ENCODE measurements at regions not wholly inside any gene's neighbourhood (a gene's known extent, or its start where the extent isn't known, plus 50 kb on each side); places are given as distances from the start of the nearest gene placed in this dataset.

DNA sequence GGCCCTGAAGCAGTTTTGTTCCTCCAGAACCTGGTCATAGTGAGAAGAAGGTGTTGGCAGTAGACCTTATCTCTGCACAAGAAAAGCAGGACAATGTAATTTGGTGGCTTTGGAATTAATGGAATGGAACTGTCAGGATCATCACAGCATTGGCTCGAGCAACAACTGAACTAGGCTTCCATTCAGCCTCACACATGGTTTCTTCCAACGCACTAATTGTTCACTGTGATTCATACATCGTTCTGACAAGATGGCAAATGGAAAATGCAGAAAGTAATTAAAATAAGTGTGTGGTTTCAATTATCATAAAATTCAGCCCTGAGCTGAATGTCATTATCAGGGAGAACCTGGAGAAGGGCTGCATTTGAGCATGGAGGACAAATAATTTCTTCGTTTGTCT is 80.6 kb downstream of the MFSD1 start:
- BruUV-seq (replicated peaks), result no TSS peak
- no peaks in the 10 kb centered on the region for H3K9me2 ChIP-seq (ENCODE audit: insufficient read depth)
- no peaks in the 10 kb centered on the region for H3K4me1 ChIP-seq (ENCODE audit: control insufficient read depth in 1 of 2, insufficient read depth in 2 of 2, low read length in 2 of 2)
- H3K9me3 ChIP-seq (ENCODE audit: control insufficient read depth in 1 of 2, insufficient read depth in 1 of 2, low read depth in 1 of 2, low read length in 2 of 2), result no peaks in the 10 kb centered on the region
- no peak for ATAC-seq
- CTCF ChIA-PET, result no interaction called here
- H4K20me1 ChIP-seq (ENCODE audit: insufficient read depth), result no peaks in the 10 kb centered on the region
- POLR2A ChIA-PET, result no interaction called here
- no peak overlapping the region for H3K27ac ChIP-seq (ENCODE audit: low read depth, low read length)
- TF ChIP-seq JUND (IDR thresholded peaks at IDR 0.05) (no peak), SIN3A (IDR thresholded peaks at IDR 0.05; ENCODE audit: low read depth) (no peak), ZNF274 (IDR thresholded peaks at IDR 0.05; ENCODE audit: low read depth, low read length) (no peak)
- H3K36me3 ChIP-seq (ENCODE audit: control insufficient read depth in 1 of 2, insufficient read depth in 2 of 2, low read length in 2 of 2), result no peaks in the 10 kb centered on the region
- no peak overlapping the region for H3K9ac ChIP-seq (ENCODE audit: low read length)
- RAD21 ChIA-PET (ENCODE audit: low non-redundant PET in 1 of 2, low total read pairs in 2 of 2, uncharacterized antibody in 2 of 2, unreplicated experiment in 2 of 2), result no interaction called here
- no peaks in the 10 kb centered on the region for H3K27me3 ChIP-seq (ENCODE audit: insufficient read depth, low read length)
- H2AFZ ChIP-seq (ENCODE audit: low read depth, low read length, poor library complexity, severe bottlenecking), result no peak overlapping the region
- H3K79me2 ChIP-seq (ENCODE audit: insufficient read depth, low read length), result no peaks in the 10 kb centered on the region
- no peak overlapping the region for H3K4me3 ChIP-seq (replicated peaks in 1 of 2; ENCODE audit: low read depth in 1 of 2, low read length in 2 of 2)
- no peak overlapping the region for H3K4me2 ChIP-seq (ENCODE audit: low read length)
- no peak for DNase-seq (ENCODE audit: low read depth, low spot score)
- intact Hi-C loops (cut with micrococcal nuclease), result no loop called here

DNA sequence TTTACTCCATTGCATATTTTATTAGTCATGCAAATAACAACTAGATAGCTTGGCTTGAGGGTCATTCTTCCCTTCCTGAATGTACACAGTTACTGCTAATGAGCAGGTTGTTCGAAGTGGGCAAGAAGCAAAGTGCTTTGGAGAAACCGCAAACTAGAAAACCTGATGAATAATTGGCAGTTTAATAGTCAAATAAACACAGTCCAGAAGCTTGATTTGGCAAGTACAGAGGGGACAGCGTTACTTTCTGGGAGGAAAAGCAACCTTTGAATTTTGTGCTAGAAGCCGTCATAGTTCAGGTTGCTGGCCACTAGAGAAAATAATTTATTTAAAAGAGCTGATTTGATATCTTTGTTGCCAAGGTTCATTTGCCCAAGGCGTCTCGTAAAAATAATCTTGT is 94.9 kb downstream of the MFSD1 start:
- intact Hi-C loops (cut with micrococcal nuclease), result no loop called here
- ChIA-PET CTCF (no interaction called here), POLR2A (no interaction called here), RAD21 (ENCODE audit: low non-redundant PET in 1 of 2, low total read pairs in 2 of 2, uncharacterized antibody in 2 of 2, unreplicated experiment in 2 of 2) (no interaction called here)
- Histone ChIP-seq H3K4me2 (ENCODE audit: low read length) (no peak overlapping the region), H3K9me2 (ENCODE audit: insufficient read depth) (no peaks in the 10 kb centered on the region), H3K36me3 (ENCODE audit: control insufficient read depth in 1 of 2, insufficient read depth in 2 of 2, low read length in 2 of 2) (no peaks in the 10 kb centered on the region), H4K20me1 (ENCODE audit: insufficient read depth) (no peaks in the 10 kb centered on the region), H2AFZ (ENCODE audit: low read depth, low read length, poor library complexity, severe bottlenecking) (no peak overlapping the region), H3K4me3 (replicated peaks in 1 of 2; ENCODE audit: low read depth in 1 of 2, low read length in 2 of 2) (no peak overlapping the region), H3K9ac (ENCODE audit: low read length) (no peak overlapping the region), H3K9me3 (ENCODE audit: control insufficient read depth in 1 of 2, insufficient read depth in 1 of 2, low read depth in 1 of 2, low read length in 2 of 2) (no peaks in the 10 kb centered on the region), H3K27me3 (ENCODE audit: insufficient read depth, low read length) (no peaks in the 10 kb centered on the region), H3K79me2 (ENCODE audit: insufficient read depth, low read length) (no peaks in the 10 kb centered on the region), H3K27ac (ENCODE audit: low read depth, low read length) (no peak overlapping the region), H3K4me1 (ENCODE audit: control insufficient read depth in 1 of 2, insufficient read depth in 2 of 2, low read length in 2 of 2) (no peaks in the 10 kb centered on the region)
- TF ChIP-seq EGR1 (IDR thresholded peaks at IDR 0.05; ENCODE audit: low read depth), result no peak
- no peak for TF ChIP-seq RAD21 (IDR thresholded peaks at IDR 0.05; ENCODE audit: low read depth)
- no peak for TF ChIP-seq CEBPB (IDR thresholded peaks at IDR 0.05; ENCODE audit: low read depth)
- no peak for TF ChIP-seq TCF7L2 (IDR thresholded peaks at IDR 0.05; ENCODE audit: borderline replicate concordance, extremely low read depth, insufficient read depth, insufficient read length)
- no peak for TF ChIP-seq POLR2AphosphoS5 (IDR thresholded peaks at IDR 0.05; ENCODE audit: low read depth, low read length)
- TF ChIP-seq, protein P1, sequence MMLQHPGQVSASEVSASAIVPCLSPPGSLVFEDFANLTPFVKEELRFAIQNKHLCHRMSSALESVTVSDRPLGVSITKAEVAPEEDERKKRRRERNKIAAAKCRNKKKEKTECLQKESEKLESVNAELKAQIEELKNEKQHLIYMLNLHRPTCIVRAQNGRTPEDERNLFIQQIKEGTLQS (IDR thresholded peaks at IDR 0.05), result no peak
- no peak for TF ChIP-seq EZH2phosphoT487 (IDR thresholded peaks at IDR 0.05; ENCODE audit: borderline replicate concordance)
- no peak for TF ChIP-seq CBX3 (IDR thresholded peaks at IDR 0.05; ENCODE audit: low read depth)
- TF ChIP-seq SP1 (IDR thresholded peaks at IDR 0.05; ENCODE audit: low read depth), result no peak
- TF ChIP-seq EZH2 (IDR thresholded peaks at IDR 0.05), result no peak
- TF ChIP-seq SRF (IDR thresholded peaks at IDR 0.05; ENCODE audit: low read depth), result no peak
- no peak for TF ChIP-seq POLR2A (IDR thresholded peaks at IDR 0.05; ENCODE audit: borderline replicate concordance, extremely low read depth, insufficient read depth, insufficient read length)
- TF ChIP-seq, protein P2, sequence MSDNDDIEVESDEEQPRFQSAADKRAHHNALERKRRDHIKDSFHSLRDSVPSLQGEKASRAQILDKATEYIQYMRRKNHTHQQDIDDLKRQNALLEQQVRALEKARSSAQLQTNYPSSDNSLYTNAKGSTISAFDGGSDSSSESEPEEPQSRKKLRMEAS (IDR thresholded peaks at IDR 0.05), result no peak
- TF ChIP-seq ZFX (IDR thresholded peaks at IDR 0.05), result no peak
- TF ChIP-seq ZNF274 (IDR thresholded peaks at IDR 0.05; ENCODE audit: low read depth, low read length), result no peak
- ATAC-seq (no peak), DNase-seq (ENCODE audit: low read depth, low spot score) (no peak)
- BruUV-seq (replicated peaks), result no TSS peak

Measured in HCT116 (cell line).